K562 (cell line): ENCODE measurements at regions not wholly inside any gene's neighbourhood (a gene's known extent, or its start where the extent isn't known, plus 50 kb on each side); places are given as distances from the start of the nearest gene placed in this dataset.

Source experiments
- ATAC-seq: fragments of 200-7000 bp; cut with Tn5 transposase; 3 replicates; pipeline ENCODE4 v1.9.1; 2020; ENCODE audit warnings: moderate library complexity
- BruUV-seq: library from RNA; stranded (reverse); fragments of 400-500 nt; replicated peaks from 2 replicates; lab custom pipeline; 2021; lab: Mats Ljungman, UMichigan
- CTCF ChIA-PET: fragments of 300-600 bp; formaldehyde crosslinking; extraction: SDS; loops from one replicate; lab custom pipeline; 2021; ENCODE audit warnings: low intra/inter-chr PET ratio; lab: Yijun Ruan, JAX
- POLR2A ChIA-PET: fragments of 300-600, 350-650 bp; sonication (Branson Sonifier 250); formaldehyde crosslinking; extraction: SDS; loops from one replicate; lab custom pipeline; 2021; ENCODE audit warnings: antibody characterized with exemption, inconsistent platforms; lab: Yijun Ruan, JAX
- DNase-seq, 4 experiments: peaks; one replicate each; pipeline versions ENCODE4 v3.0.0 to v3.0.0-alpha.2; 2011 to 2018; ENCODE audit warnings: low spot score in 3 of 4, mixed read lengths in 3 of 4; ENCODE audit errors: extremely low read depth in 1 of 4
- FAIRE-seq: peaks from 2 replicates; lab custom pipeline; 2011; peaks lifted over from hg19 to GRCh38; lab: Jason Lieb, UNC
- H2AFZ ChIP-seq: 2 replicates; pipeline ENCODE4 v1.6.0; 2011; ENCODE audit warnings: low read depth, low read length, control low read depth, inconsistent platforms
- H3K27ac ChIP-seq: fragments of 200-600 bp; 3 replicates; pipeline ENCODE4 v1.8.0; 2011; ENCODE audit warnings: low read depth, mild to moderate bottlenecking, control low read depth, inconsistent platforms, low read length, moderate library complexity, mixed read lengths; ENCODE audit errors: extremely low read depth
- H3K27me3 ChIP-seq, 2 experiments: fragments of 300-600 bp in 1 of 2; 2 replicates in 1 of 2; 3 replicates in 1 of 2; pipeline versions ENCODE4 v1.6.0 to v1.8.0; 2011; ENCODE audit warnings: inconsistent platforms in 2 of 2, low read length in 2 of 2, mild to moderate bottlenecking in 1 of 2, mixed read lengths in 1 of 2, moderate library complexity in 1 of 2; ENCODE audit not compliant: control insufficient read depth in 2 of 2, insufficient read depth in 2 of 2
- H3K36me3 ChIP-seq: fragments of 300-600 bp; 3 replicates; pipeline ENCODE4 v1.8.0; 2011; ENCODE audit warnings: mild to moderate bottlenecking, low read length, inconsistent platforms; ENCODE audit not compliant: control insufficient read depth, insufficient read depth
- H3K4me1 ChIP-seq, 2 experiments: fragments of 200-600 bp in 1 of 2; replicated peaks in 1 of 2; 2 replicates in 1 of 2; 3 replicates in 1 of 2; pipeline versions ENCODE4 v1.5.1 to v1.8.0; 2011; ENCODE audit warnings: inconsistent platforms in 2 of 2, low read length in 2 of 2, mild to moderate bottlenecking in 1 of 2, mixed read lengths in 1 of 2, moderate library complexity in 1 of 2; ENCODE audit not compliant: control insufficient read depth in 2 of 2, insufficient read depth in 2 of 2
- H3K4me2 ChIP-seq: 2 replicates; pipeline ENCODE4 v1.6.1; 2011; ENCODE audit warnings: low read length, control low read depth, inconsistent platforms, mixed read lengths; ENCODE audit not compliant: insufficient read depth
- H3K4me3 ChIP-seq: fragments of 200-600 bp; sonication (generic), shearing (Covaris generic); 2 replicates; pipeline ENCODE4 v1.5.1; 2016; ENCODE audit warnings: control low read depth, inconsistent platforms
- H3K79me2 ChIP-seq: fragments of 200-600 bp; 3 replicates; pipeline ENCODE4 v1.8.0; 2011; ENCODE audit warnings: low read length, inconsistent platforms; ENCODE audit not compliant: control insufficient read depth, insufficient read depth
- H3K9ac ChIP-seq, 2 experiments: 2 replicates each; pipeline versions ENCODE4 v1.6.0 to v1.6.1; 2011; ENCODE audit warnings: low read depth in 2 of 2, low read length in 2 of 2, control low read depth in 1 of 2, inconsistent platforms in 1 of 2, mild to moderate bottlenecking in 1 of 2, mixed read lengths in 1 of 2; ENCODE audit not compliant: insufficient read depth in 1 of 2
- H3K9me1 ChIP-seq: one replicate; pipeline ENCODE4 v1.6.0; 2011; ENCODE audit warnings: inconsistent platforms, mild to moderate bottlenecking, low read length, moderate library complexity; ENCODE audit not compliant: control insufficient read depth, insufficient read depth
- H3K9me3 ChIP-seq: replicated peaks from 2 replicates; pipeline ENCODE4 v1.5.1; 2011; ENCODE audit warnings: low read depth, low read length, inconsistent platforms; ENCODE audit not compliant: control insufficient read depth, insufficient read depth
- H4K20me1 ChIP-seq: replicated peaks from 2 replicates; pipeline ENCODE4 v1.6.1; 2011; ENCODE audit warnings: low read length, inconsistent platforms, mixed read lengths; ENCODE audit not compliant: control insufficient read depth, insufficient read depth
- BRF1 ChIP-seq: IDR thresholded peaks from 3 replicates; pipeline ENCODE4 v1.6.1; 2011; ENCODE audit warnings: borderline replicate concordance, mild to moderate bottlenecking; ENCODE audit not compliant: insufficient read length; ENCODE audit errors: extremely low read depth
- DNMT1 ChIP-seq: fragments of 450-650 bp; IDR thresholded peaks from 2 replicates; pipeline ENCODE4 v1.6.1; 2016; ENCODE audit warnings: antibody characterized with exemption, mild to moderate bottlenecking
- ELF1 ChIP-seq: fragments of 200-800 bp; sonication (Bioruptor generic); IDR thresholded peaks from 2 replicates; pipeline ENCODE4 v1.6.1; 2016; ENCODE audit warnings: missing genetic modification characterization, missing compliant biosample characterization
- ELK1 ChIP-seq: sonication (generic); formaldehyde crosslinking; IDR thresholded peaks from 2 replicates; pipeline ENCODE4 v1.8.1; 2022; ENCODE audit warnings: missing genetic modification reagents
- GMEB1 ChIP-seq: fragments of 250-450 bp; sonication (Bioruptor Pico); IDR thresholded peaks from 2 replicates; pipeline ENCODE4 v1.4.0; 2020; ENCODE audit warnings: mild to moderate bottlenecking
- KDM1A ChIP-seq, 2 experiments: fragments of 450-650 bp; IDR thresholded peaks; 2 replicates each; pipeline ENCODE4 v1.6.1; 2016; ENCODE audit warnings: mild to moderate bottlenecking in 2 of 2
- NR1H2 ChIP-seq: sonication (generic); formaldehyde crosslinking; IDR thresholded peaks from 2 replicates; pipeline ENCODE4 v1.4.0; 2020; ENCODE audit warnings: mild to moderate bottlenecking, missing genetic modification reagents
- POLR3G ChIP-seq: IDR thresholded peaks from 2 replicates; pipeline ENCODE4 v1.6.1; 2011; ENCODE audit not compliant: insufficient read length, insufficient replicate concordance; ENCODE audit errors: extremely low read depth
- RBM34 ChIP-seq: fragments of 200-400 bp; formaldehyde crosslinking; IDR thresholded peaks from 2 replicates; pipeline ENCODE4 v1.6.1; 2018; ENCODE audit warnings: low read length, borderline replicate concordance; ENCODE audit not compliant: insufficient read depth
- SOX6 ChIP-seq: fragments of 450-650 bp; IDR thresholded peaks from 2 replicates; pipeline ENCODE4 v1.6.1; 2014; ENCODE audit warnings: mild to moderate bottlenecking
- TEAD1 ChIP-seq, 2 experiments: fragments of 450-650 bp in 1 of 2; sonication (generic) in 1 of 2; formaldehyde crosslinking; IDR thresholded peaks; 2 replicates each; pipeline versions ENCODE4 v1.4.0 to v1.8.0; 2020 to 2022; ENCODE audit warnings: mild to moderate bottlenecking in 2 of 2, missing genetic modification reagents in 1 of 2
- ZFP91 ChIP-seq: sonication (generic); formaldehyde crosslinking; IDR thresholded peaks from 2 replicates; pipeline ENCODE4 v1.8.0; 2022; ENCODE audit warnings: mild to moderate bottlenecking, missing genetic modification reagents
- ZNF263 ChIP-seq: sonication (generic); formaldehyde crosslinking; IDR thresholded peaks from 2 replicates; pipeline ENCODE4 v1.8.0; 2022; ENCODE audit warnings: mild to moderate bottlenecking, missing genetic modification reagents, borderline replicate concordance
- ZNF280B ChIP-seq: fragments of 250-450 bp; sonication (Bioruptor Pico); IDR thresholded peaks from 2 replicates; pipeline ENCODE4 v1.5.1; 2021; ENCODE audit warnings: mild to moderate bottlenecking
- WGBS: fragments of 100-300 bp; shearing (Covaris generic); methylation state at CpG from one replicate; pipeline ENCODE4 v1.1.6; 2016; ENCODE audit warnings: low coverage, mixed read lengths; ENCODE audit not compliant: insufficient coverage; ENCODE audit errors: missing lambda C conversion rate; 5-methylcytosine and 5-hydroxymethylcytosine counted together
- in situ Hi-C: fragments of 300-500 bp; cut with MboI; formaldehyde crosslinking; loops from 4 replicates; pipeline ENCODE4 v1.15.0; 2018; ENCODE audit warnings: inconsistent platforms, mixed read lengths
- intact Hi-C: fragments of 100-400 bp; cut with micrococcal nuclease; formaldehyde crosslinking; loops from 2 replicates; pipeline ENCODE4 v1.14.2; 2022

- TF ChIP-seq ELF1 (0 out of 2 replicates have a peak, but pooled peaks have one; percentile 49), GMEB1 (CRISPR knock-in tag) (0 out of 2 replicates have a peak, but pooled peaks have one; percentile 15), ZNF263 (no peak), SOX6 (0 out of 2 replicates have a peak, but pooled peaks have one; percentile 20)
Observed at GRCh38 chr14:49999146-49999761, 106.4 kb downstream of the ARF6 start (continued).

GRCh38 chr14:49999826-50000379 is 107.0 kb downstream of the ARF6 start:
- no TSS peak for BruUV-seq
- POLR2A ChIA-PET = interaction anchor here (0.6 to 1.9 kb wide), 7 partner anchors 9 to 137 kb away, joined by 3 to 7 read pairs (median 4); no protein-coding TSS in a partner anchor
- FAIRE-seq = no peak
- H3K4me3 ChIP-seq = no peak overlapping the region
- H3K36me3 ChIP-seq = no peaks in the 10 kb centered on the region
- no peak for ATAC-seq
- peaks cover 13% of the 10 kb centered on the region; the same call in 2 of the 3 replicates for H3K79me2 ChIP-seq
- no peaks in the 10 kb centered on the region for H3K27me3 ChIP-seq
- TF ChIP-seq BRF1 (no peak), NR1H2 (no peak), ZNF280B (CRISPR knock-in tag) (no peak), POLR3G (no peak), DNMT1 (no peak), KDM1A (IDR thresholded peaks at IDR 0.05) (peak; percentile 20 to 62; a peak in 3 of 4 replicates), TEAD1 (CRISPR knock-in tag; IDR thresholded peaks at IDR 0.05) (no peak), RBM34 (no peak), ELK1 (no peak), ZFP91 (peak; percentile 68; the same call in 1 of the 2 replicates)
- TF ChIP-seq, all 486 proteins: peak for 2
- Histone ChIP-seq H3K27ac (peak overlapping the region; percentile 78; the same call in 1 of the 3 replicates), H2AFZ (peak overlapping the region; percentile 69), H3K9ac (peak overlapping the region in 1 of 2 experiments; percentile 74; a peak in 2 of 4 replicates), H3K4me1 (peaks cover 43 to 45% of the 10 kb centered on the region in 2 experiments), H3K9me3 (no peaks in the 10 kb centered on the region), H3K9me1 (no peaks in the 10 kb centered on the region), H3K4me2 (peak overlapping the region; percentile 70), H4K20me1 (no peaks in the 10 kb centered on the region)
- WGBS = 73% methylated on average over 6 of the region's 13 CpGs
- no peak for DNase-seq
- intact Hi-C loops = loop anchor here (2.0 to 5.0 kb wide), 2 partner anchors 62 to 107 kb away; partner anchors contain the start of gene ARF6
- in situ Hi-C loops = no loop called here
- CTCF ChIA-PET = no interaction called here
